T-helper 1 cell treated with Interleukin-12 subunit alpha and Interleukin-12 subunit beta and Interleukin-4 antibody, amounts not matched to agents 30 μg/mL and 1 μg/mL, for 36 hours (primary cell): ENCODE measurements at regions not wholly inside any gene's neighbourhood (a gene's known extent, or its start where the extent isn't known, plus 50 kb on each side); places are given as distances from the start of the nearest gene placed in this dataset.

Source experiments
- H3K27ac Mint-ChIP-seq: one replicate; pipeline ENCODE4 v1.8.0; 2021; ENCODE audit warnings: mild to moderate bottlenecking, mixed read lengths
- H3K27me3 Mint-ChIP-seq: one replicate; pipeline ENCODE4 v1.8.0; 2021; ENCODE audit warnings: low read depth, mixed read lengths
- H3K36me3 Mint-ChIP-seq: one replicate; pipeline ENCODE4 v1.8.0; 2021; ENCODE audit warnings: low read depth, mixed read lengths
- H3K4me1 Mint-ChIP-seq: one replicate; pipeline ENCODE4 v1.8.0; 2021; ENCODE audit warnings: low read depth, mixed read lengths
- H3K4me3 Mint-ChIP-seq: one replicate; pipeline ENCODE4 v1.8.0; 2021; ENCODE audit warnings: mild to moderate bottlenecking, moderate library complexity, mixed read lengths
- H3K9me3 Mint-ChIP-seq: one replicate; pipeline ENCODE4 v1.8.0; 2021; ENCODE audit warnings: mixed read lengths

DNA sequence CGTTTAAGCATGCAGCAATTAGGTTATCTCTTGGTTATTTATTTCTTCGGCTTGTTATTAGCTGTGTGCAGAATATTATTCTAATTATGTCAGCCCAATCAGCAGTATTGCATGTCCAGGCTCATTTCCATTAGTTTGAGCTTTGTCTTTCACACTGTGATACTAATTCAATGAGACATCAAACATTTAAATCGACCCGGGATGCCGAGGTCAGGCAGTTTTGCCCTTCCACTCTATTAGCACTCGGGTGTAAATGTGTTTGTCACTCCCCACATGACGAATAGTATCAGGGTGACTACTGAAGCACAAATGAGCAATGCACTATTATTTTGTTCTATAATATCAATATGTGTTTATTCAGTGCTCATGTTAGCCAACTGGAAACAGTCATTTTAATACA lies 170.9 kb downstream of the ANXA2 start:
- H3K36me3 Mint-ChIP-seq = no peaks in the 10 kb centered on the region
- peaks cover 2% of the 10 kb centered on the region for H3K4me1 Mint-ChIP-seq
- H3K27ac Mint-ChIP-seq = no peak overlapping the region
- H3K9me3 Mint-ChIP-seq = no peaks in the 10 kb centered on the region
- H3K27me3 Mint-ChIP-seq = peaks cover 32% of the 10 kb centered on the region
- H3K4me3 Mint-ChIP-seq = no peak overlapping the region

DNA sequence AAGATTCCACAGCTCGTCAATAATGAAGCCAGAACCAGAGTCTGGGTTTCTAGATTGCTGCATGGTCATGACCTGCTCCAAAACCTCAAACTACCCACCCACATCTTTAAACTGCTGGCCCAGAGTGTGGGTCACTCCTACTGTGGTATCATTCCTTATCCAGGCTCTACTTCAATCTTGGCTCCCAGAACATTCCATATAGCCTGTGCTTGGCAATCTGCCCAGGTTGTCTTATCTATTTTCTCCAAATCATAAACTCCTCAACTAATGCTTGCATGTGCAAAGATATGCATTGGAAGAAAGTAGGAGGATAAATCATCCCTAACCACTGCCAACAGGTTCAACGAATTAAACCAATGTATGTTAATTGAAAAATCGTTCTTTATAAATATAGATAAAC lies 169.7 kb downstream of the ANXA2 start:
- Mint-ChIP-seq H3K36me3 (no peaks in the 10 kb centered on the region), H3K4me3 (no peak overlapping the region), H3K27ac (no peak overlapping the region), H3K27me3 (peaks cover 35% of the 10 kb centered on the region), H3K4me1 (peaks cover 2% of the 10 kb centered on the region), H3K9me3 (no peaks in the 10 kb centered on the region)

DNA sequence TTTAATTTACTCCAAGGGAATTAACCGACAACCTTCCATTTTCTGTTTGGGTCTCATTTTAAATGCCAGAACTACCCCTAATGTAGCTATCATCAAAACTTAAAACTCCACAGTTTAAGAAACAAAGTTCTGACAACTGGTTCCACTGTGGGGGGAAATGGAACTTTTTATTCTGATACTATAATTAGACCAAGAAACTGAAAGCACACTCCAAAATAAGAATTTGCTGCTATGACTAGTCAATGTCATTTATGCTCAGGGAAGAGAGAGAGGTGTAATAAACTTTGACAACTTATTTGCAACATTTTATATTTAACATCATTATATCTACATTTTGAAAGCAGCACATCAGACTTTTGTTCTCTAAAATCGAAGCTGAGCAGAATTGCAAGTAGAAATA lies 169.2 kb downstream of the ANXA2 start:
- no peaks in the 10 kb centered on the region for H3K36me3 Mint-ChIP-seq
- no peaks in the 10 kb centered on the region for H3K9me3 Mint-ChIP-seq
- H3K27ac Mint-ChIP-seq = no peak overlapping the region
- H3K4me1 Mint-ChIP-seq = peaks cover 2% of the 10 kb centered on the region
- peaks cover 33% of the 10 kb centered on the region for H3K27me3 Mint-ChIP-seq
- H3K4me3 Mint-ChIP-seq = no peak overlapping the region

DNA sequence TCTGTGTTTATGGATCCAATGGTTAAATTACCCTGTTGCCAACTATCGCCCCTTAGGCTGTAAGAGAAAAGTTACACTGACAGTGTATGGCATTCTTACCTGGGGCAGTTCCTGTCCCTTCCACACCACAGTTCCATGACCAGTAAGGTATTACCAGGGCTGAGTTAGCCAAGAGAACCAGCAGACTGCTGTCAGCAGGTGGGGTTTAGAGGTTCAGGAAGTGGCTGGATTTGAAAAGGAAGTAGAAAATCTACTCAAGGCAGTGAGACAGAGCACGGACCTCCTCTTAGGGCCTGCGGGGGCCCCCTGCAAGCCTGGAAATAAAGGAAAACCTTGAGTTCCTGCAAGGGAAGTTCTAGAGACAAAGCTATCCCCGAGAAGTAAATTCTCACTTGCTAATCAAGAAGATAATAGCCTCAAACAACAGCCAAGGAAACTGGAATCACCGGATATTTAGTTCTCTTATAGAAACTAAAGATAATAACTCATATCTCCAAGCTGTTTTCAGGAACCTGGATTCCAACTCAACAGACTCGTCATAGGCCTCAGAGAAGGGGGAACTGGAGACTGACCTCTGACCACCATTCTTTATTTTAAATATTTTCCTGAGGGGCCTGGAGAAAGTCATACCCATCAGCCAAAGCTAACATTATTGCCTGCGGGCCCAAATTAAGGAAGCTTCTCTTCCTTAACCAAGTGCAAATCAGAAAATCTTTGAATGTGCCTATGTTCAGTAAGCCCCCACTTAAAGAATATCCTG lies 161.7 kb downstream of the ANXA2 start:
- no peak overlapping the region for H3K27ac Mint-ChIP-seq
- H3K4me3 Mint-ChIP-seq = no peak overlapping the region
- H3K4me1 Mint-ChIP-seq = peaks cover 15% of the 10 kb centered on the region
- H3K27me3 Mint-ChIP-seq = peaks cover 48% of the 10 kb centered on the region
- H3K36me3 Mint-ChIP-seq = peaks cover 2% of the 10 kb centered on the region
- no peaks in the 10 kb centered on the region for H3K9me3 Mint-ChIP-seq

DNA sequence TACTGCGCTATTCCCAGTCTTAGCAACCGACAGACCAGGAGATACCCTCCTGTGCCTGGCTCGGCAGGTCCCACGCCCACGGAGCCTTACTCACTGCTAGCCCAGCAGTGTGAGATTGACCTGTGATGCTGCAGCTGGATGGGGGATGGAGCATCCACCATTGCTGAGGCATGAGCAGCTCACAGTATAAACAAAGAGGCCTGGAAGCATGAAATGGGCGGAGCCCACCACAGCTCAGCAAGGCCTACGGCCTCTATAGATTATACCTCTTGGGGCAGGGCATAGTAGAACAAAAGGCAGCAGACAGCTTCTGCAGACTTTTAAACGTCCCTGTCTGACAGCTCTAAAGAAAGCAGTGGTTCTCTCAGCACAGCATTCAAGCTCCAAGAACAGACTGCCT lies 160.3 kb downstream of the ANXA2 start:
- Mint-ChIP-seq H3K36me3 (peaks cover 2% of the 10 kb centered on the region), H3K27ac (no peak overlapping the region), H3K9me3 (no peaks in the 10 kb centered on the region), H3K27me3 (peaks cover 55% of the 10 kb centered on the region), H3K4me1 (peaks cover 15% of the 10 kb centered on the region), H3K4me3 (no peak overlapping the region)

DNA sequence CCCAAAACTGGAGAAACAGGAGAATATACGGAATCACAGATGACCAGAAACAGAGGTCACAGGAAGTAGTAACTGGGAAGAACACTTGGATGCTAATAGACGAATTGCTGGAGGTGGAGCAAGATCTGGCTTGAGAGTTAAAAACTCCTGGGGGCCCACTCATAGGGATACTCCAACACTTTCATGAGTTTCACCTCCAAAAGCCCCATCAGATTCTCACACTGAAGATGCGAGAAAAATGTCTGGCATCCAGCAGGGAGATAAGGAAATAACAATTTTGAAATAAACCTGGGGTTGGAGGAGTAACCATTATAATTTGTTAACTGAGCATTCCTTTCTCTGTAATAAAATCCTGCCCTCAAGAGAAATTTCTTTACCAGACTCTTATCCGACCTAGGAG lies 154.0 kb downstream of the ANXA2 start:
- Mint-ChIP-seq H3K27ac (no peak overlapping the region), H3K9me3 (no peaks in the 10 kb centered on the region), H3K4me1 (no peaks in the 10 kb centered on the region)

DNA sequence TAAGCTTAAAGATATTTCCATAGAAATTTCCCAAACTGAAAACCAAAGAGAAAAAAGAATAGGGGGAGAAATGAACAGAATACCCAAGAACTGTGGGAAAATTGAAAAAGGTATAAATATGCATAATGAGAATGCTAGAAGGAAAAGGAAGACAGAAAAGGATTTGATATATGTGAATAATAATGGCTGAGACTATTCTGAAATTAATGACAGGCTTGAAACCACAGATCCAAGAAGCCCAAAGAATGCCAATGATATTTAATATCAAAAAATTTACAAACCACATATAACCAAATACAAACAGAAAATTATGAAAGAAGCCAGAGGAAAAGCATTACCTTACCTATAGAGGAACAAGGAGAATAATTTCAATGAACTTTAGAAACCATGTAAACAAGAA lies 153.0 kb downstream of the ANXA2 start:
- no peaks in the 10 kb centered on the region for H3K36me3 Mint-ChIP-seq
- H3K4me1 Mint-ChIP-seq = no peaks in the 10 kb centered on the region
- no peak overlapping the region for H3K27ac Mint-ChIP-seq
- H3K27me3 Mint-ChIP-seq = peaks cover 68% of the 10 kb centered on the region
- no peak overlapping the region for H3K4me3 Mint-ChIP-seq
- H3K9me3 Mint-ChIP-seq = no peaks in the 10 kb centered on the region

More for the DNA sequence above, 154.0 kb downstream of the ANXA2 start:
- Mint-ChIP-seq H3K36me3 (no peaks in the 10 kb centered on the region), H3K4me3 (no peak overlapping the region), H3K27me3 (peaks cover 69% of the 10 kb centered on the region)

DNA sequence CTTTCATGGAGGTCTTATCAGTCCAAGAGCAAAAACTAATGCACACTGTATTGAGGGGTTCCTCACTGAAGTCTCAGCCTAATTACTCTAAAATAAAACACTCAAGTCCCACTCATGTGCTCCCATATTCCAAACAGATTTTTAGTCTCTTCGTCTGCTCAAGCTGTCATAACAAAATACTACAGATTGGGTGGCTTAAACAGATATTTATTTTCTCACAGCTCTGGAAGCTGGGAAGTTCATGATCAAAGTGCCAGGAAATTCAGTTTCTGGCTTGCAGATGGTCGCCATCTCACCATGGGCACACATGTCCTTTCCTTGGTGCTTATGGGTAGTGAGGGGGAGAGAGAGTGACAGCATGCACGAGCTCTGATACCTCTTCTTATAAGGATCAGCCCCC lies 147.5 kb downstream of the ANXA2 start:
- Mint-ChIP-seq H3K4me1 (peaks cover 3% of the 10 kb centered on the region), H3K27me3 (peaks cover 73% of the 10 kb centered on the region), H3K4me3 (no peak overlapping the region), H3K27ac (no peak overlapping the region), H3K9me3 (no peaks in the 10 kb centered on the region), H3K36me3 (no peaks in the 10 kb centered on the region)

DNA sequence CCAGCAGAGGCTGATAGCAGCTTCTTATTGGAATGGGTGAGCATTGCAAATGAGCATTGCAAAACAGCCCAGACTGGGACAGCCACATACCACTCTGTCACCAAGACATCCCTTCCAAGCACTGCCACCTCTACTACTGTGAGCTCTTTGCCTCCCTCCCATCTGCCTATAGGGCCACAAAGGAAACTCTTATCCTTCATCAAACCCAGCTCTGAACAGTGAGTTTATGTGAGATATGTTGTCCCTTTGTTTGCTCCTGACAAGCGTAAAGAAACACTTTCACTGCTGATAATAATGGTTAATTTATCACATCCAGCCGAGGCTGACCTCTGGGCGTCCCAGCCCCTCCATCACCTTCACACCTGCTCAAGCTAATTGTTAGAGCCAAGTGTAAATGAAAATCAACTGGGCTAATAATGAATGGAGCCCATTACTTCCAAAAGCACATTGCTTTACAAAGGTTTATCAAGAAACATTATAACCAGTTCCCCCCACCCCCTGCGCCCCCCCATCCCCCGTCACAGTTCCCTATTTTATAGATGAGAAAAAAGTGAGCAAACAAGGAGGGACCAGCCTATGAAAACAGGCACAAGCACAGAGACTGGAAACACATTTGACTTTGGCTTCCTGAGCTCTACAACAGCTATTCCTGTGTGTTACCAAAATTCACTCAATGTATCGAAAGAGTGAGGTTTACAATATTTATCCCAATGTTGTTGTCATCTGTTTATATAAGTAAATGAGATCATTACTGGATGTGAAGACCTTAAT lies 146.3 kb downstream of the ANXA2 start:
- H3K4me3 Mint-ChIP-seq = no peak overlapping the region
- no peaks in the 10 kb centered on the region for H3K9me3 Mint-ChIP-seq
- H3K36me3 Mint-ChIP-seq = no peaks in the 10 kb centered on the region
- peaks cover 9% of the 10 kb centered on the region for H3K4me1 Mint-ChIP-seq
- H3K27ac Mint-ChIP-seq = no peak overlapping the region
- H3K27me3 Mint-ChIP-seq = peaks cover 63% of the 10 kb centered on the region

DNA sequence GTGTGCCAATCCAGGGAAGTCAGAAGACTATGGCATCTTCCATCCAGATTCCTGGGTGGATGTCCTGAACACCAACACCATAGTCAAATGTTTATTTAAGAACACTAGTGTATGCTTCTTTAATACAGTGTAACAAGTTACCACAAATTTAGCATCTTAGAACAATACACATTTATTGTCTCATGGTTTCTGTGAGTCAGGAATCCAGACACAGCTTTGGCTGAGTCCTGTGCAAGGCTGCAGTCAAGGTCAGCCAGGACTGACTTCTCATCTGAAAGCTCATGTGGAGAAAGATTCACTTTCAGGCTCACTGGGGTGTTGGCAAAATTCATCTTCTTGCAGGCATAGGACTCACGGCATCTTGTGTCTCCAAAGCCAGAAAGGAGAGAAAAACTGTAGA lies 143.4 kb downstream of the ANXA2 start:
- no peaks in the 10 kb centered on the region for H3K36me3 Mint-ChIP-seq
- H3K4me1 Mint-ChIP-seq = peaks cover 9% of the 10 kb centered on the region
- no peak overlapping the region for H3K27ac Mint-ChIP-seq
- peaks cover 69% of the 10 kb centered on the region for H3K27me3 Mint-ChIP-seq
- H3K9me3 Mint-ChIP-seq = no peaks in the 10 kb centered on the region
- H3K4me3 Mint-ChIP-seq = no peak overlapping the region

DNA sequence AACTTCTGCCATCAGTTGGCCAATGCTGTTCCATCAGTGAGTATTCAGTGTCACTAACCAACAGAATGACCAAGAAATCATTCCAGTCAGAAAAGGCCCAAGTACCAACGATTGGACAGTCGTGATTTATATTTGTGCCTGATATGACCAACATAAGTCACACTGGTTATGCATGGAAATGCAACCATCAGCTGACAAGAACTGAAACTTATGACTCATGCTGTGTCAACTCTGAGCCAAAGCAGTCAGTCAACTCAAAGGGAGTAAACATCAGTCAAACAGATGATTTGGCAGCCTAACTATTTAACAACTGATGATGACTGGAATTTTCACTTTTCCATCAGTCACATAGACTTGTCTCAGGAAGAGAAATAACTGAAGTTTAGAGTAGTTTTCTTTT lies 142.4 kb downstream of the ANXA2 start:
- H3K36me3 Mint-ChIP-seq = no peaks in the 10 kb centered on the region

DNA sequence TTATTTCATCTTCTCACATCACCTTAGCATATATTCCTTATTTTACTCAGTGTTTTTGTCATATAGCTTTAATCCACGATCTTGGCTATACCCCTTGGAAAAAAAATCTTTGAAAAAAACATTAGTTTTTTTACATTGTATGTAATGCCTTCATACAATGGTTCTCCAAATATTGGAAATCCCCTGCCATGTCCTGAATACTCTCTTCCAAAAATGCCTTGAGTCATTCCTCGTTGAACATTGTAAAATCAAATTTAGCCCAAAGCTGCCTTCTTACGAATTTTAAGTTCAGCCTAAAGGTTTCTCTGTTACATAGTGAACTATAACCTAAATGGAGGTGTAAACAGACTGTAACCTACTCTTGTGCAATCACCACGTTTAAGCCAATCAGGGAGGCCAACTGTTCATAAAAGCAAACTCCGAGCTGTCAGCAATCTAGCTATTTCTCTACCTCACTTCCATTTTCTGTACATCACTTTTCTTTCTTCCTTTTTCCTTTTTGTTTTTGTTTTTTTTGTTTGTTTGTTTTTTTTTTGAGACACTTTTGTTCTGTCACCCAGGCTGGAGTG lies 140.1 kb downstream of the ANXA2 start:
- Mint-ChIP-seq H3K27me3 (peaks cover 57% of the 10 kb centered on the region), H3K36me3 (no peaks in the 10 kb centered on the region), H3K9me3 (no peaks in the 10 kb centered on the region), H3K4me1 (peaks cover 9% of the 10 kb centered on the region), H3K4me3 (no peak overlapping the region), H3K27ac (peak overlapping the region; percentile 9)

More for the DNA sequence above, 142.4 kb downstream of the ANXA2 start:
- H3K9me3 Mint-ChIP-seq = no peaks in the 10 kb centered on the region
- H3K4me1 Mint-ChIP-seq = peaks cover 9% of the 10 kb centered on the region
- H3K27me3 Mint-ChIP-seq = peaks cover 74% of the 10 kb centered on the region
- no peak overlapping the region for H3K4me3 Mint-ChIP-seq
- no peak overlapping the region for H3K27ac Mint-ChIP-seq

DNA sequence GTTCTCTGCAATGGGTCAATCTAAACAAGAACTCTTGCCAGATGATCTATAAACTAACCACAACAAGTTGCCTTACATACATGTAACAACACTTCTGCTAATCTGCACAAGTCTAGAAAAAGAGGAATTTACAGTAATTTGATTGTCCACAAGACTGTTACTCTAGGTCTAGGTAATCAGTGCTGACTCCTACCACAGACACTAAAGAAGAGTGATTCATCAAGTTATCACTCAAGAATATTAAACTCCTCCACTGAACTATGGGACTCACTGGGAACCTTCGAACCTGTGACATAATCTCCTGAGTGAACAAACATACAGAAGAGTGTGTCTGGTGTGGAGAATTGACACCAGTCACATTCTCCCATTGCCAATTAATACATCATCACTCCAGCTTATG lies 138.3 kb downstream of the ANXA2 start:
- no peaks in the 10 kb centered on the region for H3K36me3 Mint-ChIP-seq
- peaks cover 9% of the 10 kb centered on the region for H3K4me1 Mint-ChIP-seq
- no peaks in the 10 kb centered on the region for H3K9me3 Mint-ChIP-seq
- H3K27me3 Mint-ChIP-seq = peaks cover 39% of the 10 kb centered on the region
- H3K4me3 Mint-ChIP-seq = no peak overlapping the region
- H3K27ac Mint-ChIP-seq = no peak overlapping the region

DNA sequence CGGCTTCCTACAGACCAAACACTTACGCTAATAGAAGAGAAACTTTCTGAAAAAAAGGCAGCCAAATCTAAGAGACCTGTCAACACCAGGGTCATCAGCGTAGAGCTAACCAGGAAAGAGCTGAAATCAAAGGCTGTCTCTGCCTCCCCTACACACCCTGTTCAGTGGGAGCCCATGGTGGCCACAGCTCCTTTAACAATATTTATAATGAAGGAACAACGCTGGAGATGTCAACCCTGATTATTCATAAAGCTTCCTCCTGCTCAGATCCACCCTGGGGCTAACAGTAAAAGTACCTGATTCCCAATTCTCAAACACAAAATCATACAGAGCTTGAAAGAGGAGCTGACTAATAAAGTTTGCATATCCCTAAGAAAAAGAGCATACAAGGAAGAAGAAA lies 133.7 kb downstream of the ANXA2 start:
- Mint-ChIP-seq H3K36me3 (no peaks in the 10 kb centered on the region), H3K27ac (no peak overlapping the region), H3K27me3 (peaks cover 38% of the 10 kb centered on the region), H3K4me3 (no peak overlapping the region), H3K9me3 (no peaks in the 10 kb centered on the region), H3K4me1 (no peaks in the 10 kb centered on the region)

DNA sequence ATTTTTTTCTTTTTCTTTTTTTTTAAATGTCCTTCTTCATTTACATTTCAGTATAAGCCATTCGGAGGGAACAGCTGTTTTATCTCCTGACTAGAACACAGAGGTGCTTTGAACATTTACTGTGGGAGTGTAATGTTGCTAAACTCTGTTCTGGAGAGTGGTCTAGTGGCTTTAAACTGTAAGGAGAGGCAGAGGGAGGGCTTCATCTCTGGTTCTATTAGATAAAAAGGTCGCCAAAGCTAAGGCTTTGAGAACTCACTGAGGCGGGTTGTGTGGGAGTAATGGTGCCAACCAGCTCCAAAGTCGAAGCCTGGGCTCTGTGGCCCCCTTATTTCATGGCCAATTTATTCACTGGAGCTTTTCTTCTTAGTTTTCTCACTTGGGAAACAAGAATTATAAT lies 133.2 kb downstream of the ANXA2 start:
- Mint-ChIP-seq H3K4me1 (no peaks in the 10 kb centered on the region), H3K27me3 (peaks cover 38% of the 10 kb centered on the region), H3K36me3 (no peaks in the 10 kb centered on the region), H3K27ac (no peak overlapping the region), H3K4me3 (no peak overlapping the region), H3K9me3 (no peaks in the 10 kb centered on the region)
